ENCODE measurements at regions not wholly inside any gene's neighbourhood (a gene's known extent, or its start where the extent isn't known, plus 50 kb on each side); places are given as distances from the start of the nearest gene placed in this dataset.

GRCh38 chr7:441684-442421 lies 77.8 kb downstream of the PDGFA start:
- H3K36me3 ChIP-seq (ENCODE audit: control insufficient read depth, insufficient read depth, low read length): no peaks in the 10 kb centered on the region
- FAIRE-seq (no peak), DNase-seq (ENCODE audit: low read depth) (no peak)
- H3K27me3 ChIP-seq (ENCODE audit: control insufficient read depth, insufficient read depth, low read length): no peaks in the 10 kb centered on the region
- no peak for TF ChIP-seq CTCF (IDR thresholded peaks at IDR 0.05; ENCODE audit: insufficient read depth, low read length, severe bottlenecking)
- H3K4me3 ChIP-seq (ENCODE audit: low read depth, low read length): no peak overlapping the region

- H3K4me3 ChIP-seq (ENCODE audit: low read depth, low read length): no peak overlapping the region
- TF ChIP-seq CTCF (IDR thresholded peaks at IDR 0.05; ENCODE audit: insufficient read depth, low read length, severe bottlenecking): no peak
- H3K36me3 ChIP-seq (ENCODE audit: control insufficient read depth, insufficient read depth, low read length): no peaks in the 10 kb centered on the region
- DNase-seq (ENCODE audit: low read depth): no peak
- FAIRE-seq: no peak
- no peaks in the 10 kb centered on the region for H3K27me3 ChIP-seq (ENCODE audit: control insufficient read depth, insufficient read depth, low read length)
Measured at GRCh38 chr7:442457-442856, 77.2 kb downstream of the PDGFA start.

- no peak for TF ChIP-seq CTCF (IDR thresholded peaks at IDR 0.05; ENCODE audit: insufficient read depth, low read length, severe bottlenecking)
- H3K4me3 ChIP-seq (ENCODE audit: low read depth, low read length): no peak overlapping the region
- H3K36me3 ChIP-seq (ENCODE audit: control insufficient read depth, insufficient read depth, low read length): no peaks in the 10 kb centered on the region
- no peaks in the 10 kb centered on the region for H3K27me3 ChIP-seq (ENCODE audit: control insufficient read depth, insufficient read depth, low read length)
- FAIRE-seq (no peak), DNase-seq (ENCODE audit: low read depth) (no peak)
Measured at GRCh38 chr7:443279-443833, 76.3 kb downstream of the PDGFA start.

DNA sequence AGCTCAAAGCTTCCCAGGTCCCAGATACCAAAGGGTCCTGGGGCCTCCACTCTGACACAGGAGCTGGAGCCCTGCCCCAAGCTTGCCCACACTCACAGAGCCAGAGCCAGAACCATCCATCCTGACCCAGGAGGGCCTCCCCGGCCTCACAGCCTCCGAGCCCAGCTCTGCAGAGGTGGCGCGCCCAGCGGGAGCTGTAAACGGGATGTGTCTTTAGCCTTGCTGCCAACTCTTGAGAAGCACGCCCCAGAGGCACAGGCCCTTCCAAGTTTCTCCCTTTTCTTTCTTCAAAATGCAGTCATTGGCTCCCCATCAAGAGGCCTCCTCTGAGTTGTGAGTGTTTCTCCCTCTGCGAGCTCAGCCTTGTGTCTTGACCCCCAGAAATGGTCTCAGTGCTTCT lies 75.0 kb downstream of the PDGFA start:
- no peaks in the 10 kb centered on the region for H3K27me3 ChIP-seq (ENCODE audit: control insufficient read depth, insufficient read depth, low read length)
- no peak for TF ChIP-seq CTCF (IDR thresholded peaks at IDR 0.05; ENCODE audit: insufficient read depth, low read length, severe bottlenecking)
- H3K36me3 ChIP-seq (ENCODE audit: control insufficient read depth, insufficient read depth, low read length): no peaks in the 10 kb centered on the region
- no peak overlapping the region for H3K4me3 ChIP-seq (ENCODE audit: low read depth, low read length)
- DNase-seq (ENCODE audit: low read depth): no peak
- FAIRE-seq: no peak

DNA sequence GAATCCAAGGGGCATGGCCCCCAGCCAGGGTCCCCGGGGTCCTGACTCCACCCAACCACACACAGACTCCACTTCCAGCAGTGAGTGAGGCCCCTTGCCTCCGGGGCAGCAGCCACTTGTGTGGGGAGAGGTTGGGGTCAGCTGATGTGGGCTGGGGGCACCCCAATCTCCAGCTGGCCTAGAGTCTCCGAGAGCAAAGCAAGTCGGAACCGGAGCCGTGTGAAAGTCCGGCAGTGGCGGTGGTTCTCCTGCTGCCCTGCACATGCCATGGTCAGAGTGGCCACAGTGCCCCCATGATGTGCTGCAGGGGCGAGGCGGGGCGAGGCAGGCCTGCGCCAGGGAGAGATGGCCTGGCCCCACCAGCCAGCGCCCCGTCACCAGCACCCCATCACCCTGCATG lies 74.6 kb downstream of the PDGFA start:
- Histone ChIP-seq H3K4me3 (ENCODE audit: low read depth, low read length) (no peak overlapping the region), H3K36me3 (ENCODE audit: control insufficient read depth, insufficient read depth, low read length) (no peaks in the 10 kb centered on the region), H3K27me3 (ENCODE audit: control insufficient read depth, insufficient read depth, low read length) (no peaks in the 10 kb centered on the region)
- DNase-seq (ENCODE audit: low read depth) (no peak), FAIRE-seq (no peak)
- TF ChIP-seq CTCF (IDR thresholded peaks at IDR 0.05; ENCODE audit: insufficient read depth, low read length, severe bottlenecking): no peak
